ENCODE measurements at regions not wholly inside any gene's neighbourhood (a gene's known extent, or its start where the extent isn't known, plus 50 kb on each side); places are given as distances from the start of the nearest gene placed in this dataset.

GRCh38 chr3:72336821-72337479 lies 511.3 kb downstream of the SHQ1 start:
- no peak for DNase-seq

- DNase-seq, result no peak
Observed at GRCh38 chr3:72336114-72336651, 512.1 kb downstream of the SHQ1 start.

GRCh38 chr3:72335458-72336095 lies 512.7 kb downstream of the SHQ1 start:
- DNase-seq, result no peak

- DNase-seq, result no peak
Observed at GRCh38 chr3:72334681-72335457, 513.4 kb downstream of the SHQ1 start.

GRCh38 chr3:72332689-72333088 lies 515.6 kb downstream of the SHQ1 start:
- no peak for DNase-seq

GRCh38 chr3:72332036-72332435 lies 516.2 kb downstream of the SHQ1 start:
- DNase-seq, result no peak

- DNase-seq, result no peak
Observed at GRCh38 chr3:72331076-72331475, 517.2 kb downstream of the SHQ1 start.

GRCh38 chr3:72329354-72329753 lies 518.9 kb downstream of the SHQ1 start:
- DNase-seq, result no peak

- no peak for DNase-seq
Observed at GRCh38 chr3:72328755-72329277, 519.4 kb downstream of the SHQ1 start.

- DNase-seq, result no peak
Observed at GRCh38 chr3:72327008-72327407, 521.2 kb downstream of the SHQ1 start.

- DNase-seq, result no peak
Observed at GRCh38 chr3:72324253-72324811, 523.9 kb downstream of the SHQ1 start.

GRCh38 chr3:72323773-72324172 lies 524.5 kb downstream of the SHQ1 start:
- no peak for DNase-seq

- DNase-seq, result no peak
Observed at GRCh38 chr3:72322264-72322976, 525.8 kb downstream of the SHQ1 start.

GRCh38 chr3:72320955-72321303 lies 527.3 kb downstream of the SHQ1 start:
- no peak for DNase-seq

- no peak for DNase-seq
Observed at GRCh38 chr3:72320095-72320954, 527.9 kb downstream of the SHQ1 start.

- DNase-seq, result no peak
Observed at GRCh38 chr3:72319194-72320094, 528.8 kb downstream of the SHQ1 start.

GRCh38 chr3:72318504-72319193 lies 529.6 kb downstream of the SHQ1 start:
- no peak for DNase-seq

GRCh38 chr3:72317491-72317890 lies 530.8 kb downstream of the SHQ1 start:
- no peak for DNase-seq

GRCh38 chr3:72316501-72317279 lies 531.6 kb downstream of the SHQ1 start:
- DNase-seq, result no peak

Data from NCI-H1694 (cell line).